ENCODE measurements at regions not wholly inside any gene's neighbourhood (a gene's known extent, or its start where the extent isn't known, plus 50 kb on each side); places are given as distances from the start of the nearest gene placed in this dataset.
A peak's percentile ranks its signal among the peaks of the same experiment; 100 is the strongest.

DNA sequence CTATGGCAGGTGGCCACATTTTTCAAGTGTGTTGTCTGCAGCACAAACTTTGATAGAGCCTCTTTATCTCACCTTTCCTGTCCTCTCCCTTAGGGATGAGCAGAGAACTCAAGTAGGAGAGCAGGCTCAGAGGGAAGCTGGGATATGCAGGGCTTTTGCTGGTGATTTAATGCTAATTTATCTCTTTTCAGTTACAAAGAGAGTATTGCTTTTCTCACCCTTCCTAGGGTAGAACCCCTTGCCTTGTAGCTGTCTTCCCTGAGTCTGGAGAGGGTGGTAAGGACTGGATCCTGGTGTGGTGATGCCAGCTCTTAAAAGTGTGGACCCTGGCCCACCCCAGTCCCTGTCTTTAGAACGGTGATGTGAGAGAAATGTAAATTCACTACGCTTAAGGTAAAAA is 1061.4 kb downstream of the TYW1 start:
- DNase-seq (no peak), ATAC-seq (no peak)
- WGBS, 4 donors = 34 to 61% (median 49%) methylated on average over 2 of the region's 2 CpGs
- intact Hi-C loops (cut with DNase I) = no loop called here
- H3K4me3 ChIP-seq = no peak overlapping the region
- H3K4me1 ChIP-seq = no peaks in the 10 kb centered on the region
- H3K36me3 ChIP-seq = no peaks in the 10 kb centered on the region
- H3K27me3 ChIP-seq = peaks cover 0 to 22% (median 4%) of the 10 kb centered on the region in 9 donors
- H3K27ac ChIP-seq = no peak overlapping the region
- H3K9me3 ChIP-seq = peaks cover 0 to 3% (median 0%) of the 10 kb centered on the region in 12 donors
- TF ChIP-seq POLR2A (IDR thresholded peaks at IDR 0.05) (no peak), CTCF (IDR thresholded peaks at IDR 0.05) (no peak)

DNA sequence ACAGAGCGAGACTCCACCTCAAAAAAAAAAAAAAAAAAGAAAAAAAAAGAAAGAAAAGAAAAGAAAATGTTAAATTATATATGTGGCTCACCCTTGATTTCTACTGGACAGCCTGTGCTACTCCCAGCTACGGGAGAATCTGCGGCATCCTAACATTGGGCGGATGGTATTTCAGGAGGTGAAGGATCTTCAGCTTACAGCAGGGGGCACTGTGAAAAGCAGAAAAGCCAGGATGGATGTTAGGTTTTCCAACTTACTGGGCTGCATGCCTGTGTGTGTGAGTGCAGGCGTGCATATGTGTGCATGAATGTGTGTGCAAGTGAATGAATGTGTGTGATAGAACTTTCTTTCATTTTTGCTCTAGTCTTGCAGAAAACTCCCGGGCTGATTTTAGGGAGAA is 1066.5 kb downstream of the TYW1 start:
- DNase-seq (peak in 1 of 5 donors; percentile 6), ATAC-seq (no peak)
- 59 to 67% (median 64%) methylated on average over 6 of the region's 6 CpGs for WGBS, 4 donors
- H3K4me3 ChIP-seq = no peak overlapping the region
- H3K36me3 ChIP-seq = no peaks in the 10 kb centered on the region
- H3K27me3 ChIP-seq = peaks cover 0 to 26% (median 0%) of the 10 kb centered on the region in 9 donors
- TF ChIP-seq CTCF (IDR thresholded peaks at IDR 0.05) (peak; percentile 11 to 49 (median 34)), POLR2A (IDR thresholded peaks at IDR 0.05) (no peak)
- intact Hi-C loops (cut with DNase I) = loop anchor here in 1 of 10 donors (10.0 kb wide), 1 partner anchor 1872 kb away; no protein-coding TSS in a partner anchor
- H3K9me3 ChIP-seq = no peaks in the 10 kb centered on the region
- no peaks in the 10 kb centered on the region for H3K4me1 ChIP-seq
- H3K27ac ChIP-seq = no peak overlapping the region

DNA sequence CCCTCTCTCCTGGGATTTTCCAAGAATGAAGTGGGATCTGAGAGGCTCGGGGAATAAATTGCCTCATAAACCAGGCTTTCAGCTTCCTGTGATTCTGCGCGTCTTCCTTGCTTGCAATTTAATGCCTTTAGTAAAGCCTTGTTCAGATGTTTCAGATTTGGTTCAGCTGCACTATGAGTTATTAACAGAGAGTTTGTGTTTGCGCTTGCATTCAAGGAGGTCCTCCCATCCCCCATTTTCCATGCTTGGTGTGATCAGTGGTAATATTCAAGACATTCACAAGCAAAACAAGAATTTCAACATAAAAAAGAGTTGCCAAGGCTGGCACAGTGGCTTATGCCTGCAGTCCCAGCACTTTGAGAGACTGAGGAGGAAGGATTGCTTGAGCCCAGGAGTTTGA is 1068.9 kb downstream of the TYW1 start:
- no peaks in the 10 kb centered on the region for H3K36me3 ChIP-seq
- H3K4me1 ChIP-seq = no peaks in the 10 kb centered on the region
- 73 to 84% (median 80%) methylated on average over 4 of the region's 4 CpGs for WGBS, 4 donors
- no peak overlapping the region for H3K4me3 ChIP-seq
- intact Hi-C loops (cut with DNase I) = loop anchor here in 1 of 10 donors (10.0 kb wide), 1 partner anchor 1869 kb away; no protein-coding TSS in a partner anchor
- TF ChIP-seq CTCF (IDR thresholded peaks at IDR 0.05) = no peak
- TF ChIP-seq POLR2A (IDR thresholded peaks at IDR 0.05) = no peak
- peaks cover 0 to 16% (median 0%) of the 10 kb centered on the region in 9 donors for H3K27me3 ChIP-seq
- ATAC-seq = no peak
- DNase-seq = no peak
- no peaks in the 10 kb centered on the region for H3K9me3 ChIP-seq
- no peak overlapping the region for H3K27ac ChIP-seq

DNA sequence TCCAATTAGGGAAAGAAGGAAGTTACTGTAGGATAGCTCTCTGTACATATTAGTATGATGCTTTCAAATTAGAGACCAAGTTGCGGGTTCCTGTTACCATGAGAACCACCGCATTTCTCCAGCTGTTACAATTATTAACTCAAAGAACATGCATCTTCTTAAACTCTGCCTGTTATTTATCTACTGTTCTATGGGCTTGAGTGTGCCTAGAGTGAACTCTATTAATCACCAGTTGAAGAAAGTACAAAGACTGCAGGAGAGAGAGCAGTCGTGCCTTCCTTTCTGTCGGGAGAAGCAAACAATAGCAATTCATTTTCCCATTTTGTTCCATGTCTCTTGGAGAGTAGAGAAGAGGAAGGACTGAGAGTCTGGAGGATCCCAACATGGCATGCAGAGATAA is 1071.2 kb downstream of the TYW1 start:
- TF ChIP-seq CTCF (IDR thresholded peaks at IDR 0.05) = no peak
- TF ChIP-seq POLR2A (IDR thresholded peaks at IDR 0.05) = no peak
- Histone ChIP-seq H3K4me1 (no peaks in the 10 kb centered on the region), H3K27ac (no peak overlapping the region), H3K27me3 (peaks cover 0 to 21% (median 0%) of the 10 kb centered on the region in 9 donors), H3K36me3 (no peaks in the 10 kb centered on the region), H3K4me3 (no peak overlapping the region), H3K9me3 (no peaks in the 10 kb centered on the region)
- ATAC-seq (no peak), DNase-seq (no peak)
- WGBS, 4 donors = 46 to 61% (median 58%) methylated on average over 4 of the region's 4 CpGs
- intact Hi-C loops (cut with DNase I) = loop anchor here in 1 of 10 donors (10.0 kb wide), 1 partner anchor 1867 kb away; no protein-coding TSS in a partner anchor
